Testis (tissue), 2 donors: ENCODE measurements at regions not wholly inside any gene's neighbourhood (a gene's known extent, or its start where the extent isn't known, plus 50 kb on each side); places are given as distances from the start of the nearest gene placed in this dataset.

Experiments used
- DNase-seq: peaks from one replicate; pipeline ENCODE4 v3.0.0-alpha.2; 2019
- H3K27ac ChIP-seq, 2 donors: fragments of 200-600 bp; sonication (generic); one replicate each; pipeline ENCODE4 v1.5.1; 2019
- H3K27me3 ChIP-seq: fragments of 200-600 bp; sonication (generic); one replicate; pipeline ENCODE4 v1.5.1; 2019
- H3K36me3 ChIP-seq: fragments of 200-600 bp; sonication (generic); one replicate; pipeline ENCODE4 v1.5.1; 2017; ENCODE audit warnings: low read depth; ENCODE audit errors: missing control alignments
- H3K4me1 ChIP-seq: fragments of 200-600 bp; sonication (generic); one replicate; pipeline ENCODE4 v1.5.1; 2019
- H3K4me3 ChIP-seq, 2 donors: fragments of 200-600 bp; sonication (generic); one replicate each; pipeline ENCODE4 v1.5.1; 2017 to 2019
- H3K9me3 ChIP-seq: fragments of 200-600 bp; sonication (generic); one replicate; pipeline ENCODE4 v1.5.1; 2017
- CTCF ChIP-seq, 3 experiments: fragments of 450-650 bp in 2 of 3; fragments of 200-600 bp in 1 of 3; sonication (generic) in 1 of 3; IDR thresholded peaks; one replicate each; pipeline ENCODE4 v1.5.1; 2016 to 2019; ENCODE audit warnings: antibody characterized with exemption in 3 of 3, mild to moderate bottlenecking in 2 of 3, moderate library complexity in 1 of 3
- POLR2A ChIP-seq: fragments of 450-650 bp; IDR thresholded peaks from one replicate; pipeline ENCODE4 v1.6.1; 2017; ENCODE audit warnings: antibody characterized with exemption, mild to moderate bottlenecking, moderate library complexity
- WGBS, 2 donors: methylation state at CpG; one replicate each; pipeline ENCODE4 v1.1.5; 2018; 5-methylcytosine and 5-hydroxymethylcytosine counted together
- intact Hi-C: fragments of 100-400 bp; cut with DNase I; formaldehyde crosslinking; loops from one replicate; pipeline ENCODE4 v1.15.1; 2023; ENCODE audit warnings: low total_unique reads

GRCh38 chr21:36560933-36561575, 81.1 kb upstream of the CLDN14 start:
- WGBS, 2 donors, result 95 to 97% methylated on average over 6 to 7 of the region's 7 CpGs
- Histone ChIP-seq H3K4me1 (no peaks in the 10 kb centered on the region), H3K27me3 (no peaks in the 10 kb centered on the region), H3K4me3 (no peak overlapping the region), H3K9me3 (no peaks in the 10 kb centered on the region), H3K36me3 (no peaks in the 10 kb centered on the region), H3K27ac (no peak overlapping the region)
- no peak for DNase-seq
- TF ChIP-seq CTCF (IDR thresholded peaks at IDR 0.05) (no peak), POLR2A (no peak)
- intact Hi-C loops, result no loop called here

- Histone ChIP-seq H3K4me3 (no peak overlapping the region), H3K36me3 (no peaks in the 10 kb centered on the region), H3K4me1 (no peaks in the 10 kb centered on the region), H3K27ac (no peak overlapping the region), H3K27me3 (no peaks in the 10 kb centered on the region), H3K9me3 (no peaks in the 10 kb centered on the region)
- WGBS, 2 donors, result 83 to 92% methylated on average over 12 of the region's 12 CpGs
- TF ChIP-seq POLR2A, result no peak
- no peak for TF ChIP-seq CTCF (IDR thresholded peaks at IDR 0.05)
- intact Hi-C loops, result no loop called here
- no peak for DNase-seq
These were observed 83.5 kb upstream of the CLDN14 start for GRCh38 chr21:36563341-36563926.

DNA sequence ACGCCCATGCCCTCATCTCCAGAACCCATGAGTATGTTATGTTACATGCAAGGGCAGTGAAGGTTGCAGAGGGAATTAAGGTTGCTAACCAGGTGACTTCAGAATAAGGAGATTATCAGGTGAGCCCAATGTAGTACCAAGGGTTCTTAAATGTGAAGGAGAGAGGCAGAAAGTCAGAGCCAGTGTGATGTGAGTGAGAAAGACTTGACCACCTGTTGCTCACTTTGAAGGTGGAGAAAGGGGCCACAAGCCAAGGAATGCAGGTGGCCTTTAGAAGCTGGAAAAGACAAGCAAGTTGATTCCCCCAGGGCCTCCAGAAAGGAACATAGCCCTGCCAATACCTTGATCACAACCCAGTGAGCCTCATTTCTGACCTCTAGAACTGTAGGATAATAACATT, 84.7 kb upstream of the CLDN14 start:
- H3K27ac ChIP-seq, result no peak overlapping the region
- no peaks in the 10 kb centered on the region for H3K9me3 ChIP-seq
- DNase-seq, result no peak
- TF ChIP-seq POLR2A (no peak), CTCF (IDR thresholded peaks at IDR 0.05) (no peak)
- no peaks in the 10 kb centered on the region for H3K27me3 ChIP-seq
- H3K36me3 ChIP-seq, result no peaks in the 10 kb centered on the region
- intact Hi-C loops, result no loop called here
- whole genome bisulfite sequencing, 2 donors, result 0 to 57% methylated on average over 1 of the region's 1 CpG
- no peaks in the 10 kb centered on the region for H3K4me1 ChIP-seq
- H3K4me3 ChIP-seq, result no peak overlapping the region

DNA sequence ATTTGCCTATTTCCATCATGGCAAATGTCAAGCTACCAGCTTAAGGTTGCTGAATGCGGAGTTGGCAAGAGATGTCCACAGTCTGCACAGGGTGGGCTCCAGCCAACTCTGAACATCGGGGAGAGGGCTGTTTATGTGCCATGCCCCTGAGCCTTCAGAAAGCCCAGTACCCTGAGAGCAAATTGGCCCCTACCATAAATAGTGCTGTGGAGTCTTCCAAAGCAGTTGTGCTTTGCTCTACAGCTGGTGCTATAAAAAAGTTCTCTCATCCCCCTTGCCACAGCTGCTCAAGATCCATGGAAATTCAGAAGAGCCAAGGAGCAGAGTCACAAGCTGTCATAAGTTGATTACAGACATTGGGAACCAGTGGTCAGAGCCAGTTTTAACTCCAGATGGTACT, 85.6 kb upstream of the CLDN14 start:
- Histone ChIP-seq H3K27ac (no peak overlapping the region), H3K36me3 (no peaks in the 10 kb centered on the region), H3K9me3 (no peaks in the 10 kb centered on the region), H3K4me1 (no peaks in the 10 kb centered on the region), H3K4me3 (no peak overlapping the region), H3K27me3 (no peaks in the 10 kb centered on the region)
- intact Hi-C loops, result no loop called here
- TF ChIP-seq POLR2A, result no peak
- no peak for TF ChIP-seq CTCF (IDR thresholded peaks at IDR 0.05)
- WGBS, 2 donors, result 82 to 86% methylated on average over 2 of the region's 2 CpGs
- no peak for DNase-seq

- no peak overlapping the region for H3K27ac ChIP-seq
- no peaks in the 10 kb centered on the region for H3K27me3 ChIP-seq
- intact Hi-C loops, result no loop called here
- 57 to 71% methylated on average over 7 of the region's 7 CpGs for WGBS, 2 donors
- no peak overlapping the region for H3K4me3 ChIP-seq
- H3K9me3 ChIP-seq, result no peaks in the 10 kb centered on the region
- DNase-seq, result no peak
- no peak for TF ChIP-seq POLR2A
- TF ChIP-seq CTCF (IDR thresholded peaks at IDR 0.05), result no peak
- no peaks in the 10 kb centered on the region for H3K4me1 ChIP-seq
- no peaks in the 10 kb centered on the region for H3K36me3 ChIP-seq
These were observed 86.7 kb upstream of the CLDN14 start for GRCh38 chr21:36566644-36567043.
